ENCODE measurements at regions not wholly inside any gene's neighbourhood (a gene's known extent, or its start where the extent isn't known, plus 50 kb on each side); places are given as distances from the start of the nearest gene placed in this dataset.

DNA sequence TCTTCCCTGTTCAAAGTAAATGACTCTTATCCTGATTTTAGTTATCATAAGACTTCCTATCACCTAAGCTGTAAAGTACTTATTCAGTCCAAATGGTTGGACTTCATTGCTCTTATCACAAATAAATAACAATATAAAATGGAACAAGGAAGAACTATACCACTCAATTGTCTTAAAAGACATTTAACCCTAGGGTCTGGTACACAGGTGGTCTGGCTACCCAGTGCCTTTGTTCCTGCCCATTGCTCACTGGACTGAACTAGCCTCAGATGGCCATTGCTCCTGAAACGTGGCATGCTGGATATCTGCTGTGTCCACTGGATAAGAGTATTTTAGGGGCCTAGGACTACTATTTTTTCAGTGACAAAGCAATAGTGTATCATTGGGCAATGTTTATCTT is 574.3 kb upstream of the CA10 start:
- no peak overlapping the region for H2BK5ac ChIP-seq (ENCODE audit: low read depth, low read length, poor library complexity, severe bottlenecking)
- intact Hi-C loops (cut with micrococcal nuclease) (no loop called here), in situ Hi-C loops (cut with MboI; ENCODE audit: low sequenced_read_pairs) (no loop called here), dilution Hi-C loops (cut with HindIII; ENCODE audit: low sequenced_read_pairs, unreplicated experiment) (no loop called here)
- no peak overlapping the region for H3K18ac ChIP-seq (ENCODE audit: low read depth, low read length)
- no peaks in the 10 kb centered on the region for H3K79me1 ChIP-seq (ENCODE audit: low read depth in 1 of 2, low read length in 2 of 2)
- no peak overlapping the region for H3K23ac ChIP-seq (ENCODE audit: low read depth, low read length)
- no peaks in the 10 kb centered on the region for H3K9me1 ChIP-seq (ENCODE audit: insufficient read depth, low read length)
- no peak overlapping the region for H2AFZ ChIP-seq (replicated peaks; ENCODE audit: low read length, poor library complexity)
- no peak overlapping the region for H2BK20ac ChIP-seq (ENCODE audit: low read depth, low read length)
- H3K4me1 ChIP-seq (ENCODE audit: control insufficient read depth, insufficient read depth, low read length), result no peaks in the 10 kb centered on the region
- no peak overlapping the region for H3K4me2 ChIP-seq (ENCODE audit: low read depth, low read length)
- H3K27ac ChIP-seq (ENCODE audit: insufficient read depth, low read length), result no peak overlapping the region
- ATAC-seq (ENCODE audit: low read depth) (no peak), DNase-seq (no peak)
- ChIA-PET CTCF (no interaction called here), POLR2A (ENCODE audit: unreplicated experiment) (no interaction called here)
- no peaks in the 10 kb centered on the region for H4K20me1 ChIP-seq (ENCODE audit: insufficient read depth, low read length)
- H2AK9ac ChIP-seq (replicated peaks; ENCODE audit: low read depth, low read length, poor library complexity), result no peak overlapping the region
- TF ChIP-seq, protein P1, sequence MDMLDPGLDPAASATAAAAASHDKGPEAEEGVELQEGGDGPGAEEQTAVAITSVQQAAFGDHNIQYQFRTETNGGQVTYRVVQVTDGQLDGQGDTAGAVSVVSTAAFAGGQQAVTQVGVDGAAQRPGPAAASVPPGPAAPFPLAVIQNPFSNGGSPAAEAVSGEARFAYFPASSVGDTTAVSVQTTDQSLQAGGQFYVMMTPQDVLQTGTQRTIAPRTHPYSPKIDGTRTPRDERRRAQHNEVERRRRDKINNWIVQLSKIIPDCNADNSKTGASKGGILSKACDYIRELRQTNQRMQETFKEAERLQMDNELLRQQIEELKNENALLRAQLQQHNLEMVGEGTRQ (IDR thresholded peaks at IDR 0.05; ENCODE audit: low read depth, low read length), result no peak
- no peak for TF ChIP-seq RAD21 (IDR thresholded peaks at IDR 0.05; ENCODE audit: low read length)
- no peak for TF ChIP-seq MAZ (IDR thresholded peaks at IDR 0.05; ENCODE audit: borderline replicate concordance, low read depth, low read length)
- TF ChIP-seq NFE2L2 (IDR thresholded peaks at IDR 0.05; ENCODE audit: low read depth, low read length), result no peak
- no peak for TF ChIP-seq RFX5 (IDR thresholded peaks at IDR 0.05; ENCODE audit: low read depth, low read length)
- TF ChIP-seq, protein P2, sequence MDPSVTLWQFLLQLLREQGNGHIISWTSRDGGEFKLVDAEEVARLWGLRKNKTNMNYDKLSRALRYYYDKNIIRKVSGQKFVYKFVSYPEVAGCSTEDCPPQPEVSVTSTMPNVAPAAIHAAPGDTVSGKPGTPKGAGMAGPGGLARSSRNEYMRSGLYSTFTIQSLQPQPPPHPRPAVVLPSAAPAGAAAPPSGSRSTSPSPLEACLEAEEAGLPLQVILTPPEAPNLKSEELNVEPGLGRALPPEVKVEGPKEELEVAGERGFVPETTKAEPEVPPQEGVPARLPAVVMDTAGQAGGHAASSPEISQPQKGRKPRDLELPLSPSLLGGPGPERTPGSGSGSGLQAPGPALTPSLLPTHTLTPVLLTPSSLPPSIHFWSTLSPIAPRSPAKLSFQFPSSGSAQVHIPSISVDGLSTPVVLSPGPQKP (IDR thresholded peaks at IDR 0.05; ENCODE audit: borderline replicate concordance, low read depth, low read length), result no peak
- TF ChIP-seq MXI1 (IDR thresholded peaks at IDR 0.05; ENCODE audit: borderline replicate concordance, low read depth, low read length), result no peak
- TF ChIP-seq CHD1 (IDR thresholded peaks at IDR 0.05; ENCODE audit: low read depth, low read length), result no peak
- no peak for TF ChIP-seq CEBPB (IDR thresholded peaks at IDR 0.05; ENCODE audit: low read depth, low read length)
- no peak for TF ChIP-seq MAFK (IDR thresholded peaks at IDR 0.05; ENCODE audit: low read depth, low read length)
- TF ChIP-seq, protein P3, sequence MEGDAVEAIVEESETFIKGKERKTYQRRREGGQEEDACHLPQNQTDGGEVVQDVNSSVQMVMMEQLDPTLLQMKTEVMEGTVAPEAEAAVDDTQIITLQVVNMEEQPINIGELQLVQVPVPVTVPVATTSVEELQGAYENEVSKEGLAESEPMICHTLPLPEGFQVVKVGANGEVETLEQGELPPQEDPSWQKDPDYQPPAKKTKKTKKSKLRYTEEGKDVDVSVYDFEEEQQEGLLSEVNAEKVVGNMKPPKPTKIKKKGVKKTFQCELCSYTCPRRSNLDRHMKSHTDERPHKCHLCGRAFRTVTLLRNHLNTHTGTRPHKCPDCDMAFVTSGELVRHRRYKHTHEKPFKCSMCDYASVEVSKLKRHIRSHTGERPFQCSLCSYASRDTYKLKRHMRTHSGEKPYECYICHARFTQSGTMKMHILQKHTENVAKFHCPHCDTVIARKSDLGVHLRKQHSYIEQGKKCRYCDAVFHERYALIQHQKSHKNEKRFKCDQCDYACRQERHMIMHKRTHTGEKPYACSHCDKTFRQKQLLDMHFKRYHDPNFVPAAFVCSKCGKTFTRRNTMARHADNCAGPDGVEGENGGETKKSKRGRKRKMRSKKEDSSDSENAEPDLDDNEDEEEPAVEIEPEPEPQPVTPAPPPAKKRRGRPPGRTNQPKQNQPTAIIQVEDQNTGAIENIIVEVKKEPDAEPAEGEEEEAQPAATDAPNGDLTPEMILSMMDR (conservative IDR thresholded peaks at IDR 0.05; ENCODE audit: low read depth, low read length), result no peak
- TF ChIP-seq BHLHE40 (IDR thresholded peaks at IDR 0.05; ENCODE audit: low read depth, low read length), result no peak
- no peak overlapping the region for H4K5ac ChIP-seq (ENCODE audit: low read depth, low read length)
- no peaks in the 10 kb centered on the region for H3K27me3 ChIP-seq (ENCODE audit: control insufficient read depth, insufficient read depth, low read length)
- no peaks in the 10 kb centered on the region for H3K9me3 ChIP-seq (ENCODE audit: control insufficient read depth, insufficient read depth, low read length)
- no peak overlapping the region for H3K9ac ChIP-seq (ENCODE audit: low read depth, low read length)
- BruUV-seq (replicated peaks), result no TSS peak
- H3K4me3 ChIP-seq (ENCODE audit: insufficient read depth, low read depth, low read length), result no peak overlapping the region
- no peak overlapping the region for H4K8ac ChIP-seq (ENCODE audit: low read depth in 2 of 2, low read length in 2 of 2)
- no peak overlapping the region for H3K56ac ChIP-seq (ENCODE audit: extremely low read depth, insufficient read depth, low read length)
- no CpG with 5 or more reads among the region's 1 CpG for WGBS, 2 experiments (ENCODE audit: extremely low coverage in 2 of 2, insufficient read length in 1 of 2)
- H2BK15ac ChIP-seq (ENCODE audit: low read depth, low read length), result no peak overlapping the region
- no peaks in the 10 kb centered on the region for H3K36me3 ChIP-seq (ENCODE audit: control insufficient read depth, insufficient read depth, low read length)
- no peak overlapping the region for H3K14ac ChIP-seq (replicated peaks; ENCODE audit: low read depth, low read length)
- no peak overlapping the region for H2BK120ac ChIP-seq (ENCODE audit: low read depth, low read length)
- no peak overlapping the region for H2AK5ac ChIP-seq (ENCODE audit: low read depth, low read length)
- no peak overlapping the region for H4K91ac ChIP-seq (ENCODE audit: insufficient read depth, low read depth, low read length)
- H3K4ac ChIP-seq (ENCODE audit: low read depth, low read length), result no peak overlapping the region

All from IMR-90 (cell line).